ENCODE measurements at regions not wholly inside any gene's neighbourhood (a gene's known extent, or its start where the extent isn't known, plus 50 kb on each side); places are given as distances from the start of the nearest gene placed in this dataset.
"Not testable (repeated sequence)": the region's sequence is repeated elsewhere in the genome, so short reads cannot be mapped to it uniquely, and the experiment has no call there.

DNA sequence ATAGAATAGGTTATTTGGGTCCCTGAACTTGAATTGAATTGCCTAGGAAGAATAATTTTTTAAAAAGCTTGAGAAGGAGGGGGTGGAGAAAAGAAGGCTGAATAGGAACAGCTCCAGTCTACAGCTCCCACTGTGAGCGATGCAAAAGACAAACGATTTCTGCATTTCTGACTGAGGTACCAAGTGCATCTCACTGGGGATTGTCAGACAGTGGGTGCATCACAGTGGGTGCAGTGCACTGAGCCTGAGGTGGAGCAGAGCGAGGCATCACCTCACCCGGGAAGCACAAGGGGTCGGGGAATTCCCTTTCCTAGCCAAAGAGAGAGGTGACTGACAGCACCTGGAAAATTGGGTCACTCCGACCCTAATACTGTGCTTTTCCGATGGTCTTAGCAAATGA lies 782.2 kb upstream of the RGMB start:
- H3K27ac ChIP-seq, result no peak overlapping the region
- H3K9me3 ChIP-seq, result no peaks in the 10 kb centered on the region
- no peak for DNase-seq (ENCODE audit: low spot score)
- ATAC-seq (ENCODE audit: insufficient number of reproducible peaks, low FRiP score, low read depth), result no peak
- H3K4me1 ChIP-seq (ENCODE audit: control insufficient read depth in 1 of 2, low read depth in 2 of 2), result no peaks in the 10 kb centered on the region
- no peaks in the 10 kb centered on the region for H3K27me3 ChIP-seq (replicated peaks; ENCODE audit: insufficient read depth)
- no peak overlapping the region for H3K4me3 ChIP-seq
- TF ChIP-seq, protein P1, sequence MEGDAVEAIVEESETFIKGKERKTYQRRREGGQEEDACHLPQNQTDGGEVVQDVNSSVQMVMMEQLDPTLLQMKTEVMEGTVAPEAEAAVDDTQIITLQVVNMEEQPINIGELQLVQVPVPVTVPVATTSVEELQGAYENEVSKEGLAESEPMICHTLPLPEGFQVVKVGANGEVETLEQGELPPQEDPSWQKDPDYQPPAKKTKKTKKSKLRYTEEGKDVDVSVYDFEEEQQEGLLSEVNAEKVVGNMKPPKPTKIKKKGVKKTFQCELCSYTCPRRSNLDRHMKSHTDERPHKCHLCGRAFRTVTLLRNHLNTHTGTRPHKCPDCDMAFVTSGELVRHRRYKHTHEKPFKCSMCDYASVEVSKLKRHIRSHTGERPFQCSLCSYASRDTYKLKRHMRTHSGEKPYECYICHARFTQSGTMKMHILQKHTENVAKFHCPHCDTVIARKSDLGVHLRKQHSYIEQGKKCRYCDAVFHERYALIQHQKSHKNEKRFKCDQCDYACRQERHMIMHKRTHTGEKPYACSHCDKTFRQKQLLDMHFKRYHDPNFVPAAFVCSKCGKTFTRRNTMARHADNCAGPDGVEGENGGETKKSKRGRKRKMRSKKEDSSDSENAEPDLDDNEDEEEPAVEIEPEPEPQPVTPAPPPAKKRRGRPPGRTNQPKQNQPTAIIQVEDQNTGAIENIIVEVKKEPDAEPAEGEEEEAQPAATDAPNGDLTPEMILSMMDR (IDR thresholded peaks at IDR 0.05), result no peak
- no peaks in the 10 kb centered on the region for H3K36me3 ChIP-seq

DNA sequence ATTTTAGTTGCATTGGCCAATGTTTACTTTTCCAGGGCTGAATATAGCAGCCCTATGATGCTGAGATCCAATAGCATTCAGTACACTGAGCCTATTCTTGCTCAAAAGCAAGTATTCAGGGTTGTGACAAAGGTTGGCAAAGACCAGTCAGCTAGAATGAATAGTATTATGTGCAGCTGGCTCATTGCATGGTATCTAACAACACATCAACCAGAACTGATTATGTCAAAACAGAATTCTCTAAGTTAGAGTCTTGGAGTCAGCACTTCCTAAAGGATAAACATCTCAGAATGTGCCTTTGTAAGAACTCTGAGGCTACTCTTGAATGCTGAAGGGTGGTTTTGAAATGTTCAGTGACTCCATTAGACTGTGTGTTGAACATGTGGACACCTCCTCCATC lies 774.5 kb upstream of the RGMB start:
- TF ChIP-seq, protein P1 (IDR thresholded peaks at IDR 0.05), result no peak
- H3K4me1 ChIP-seq (ENCODE audit: control insufficient read depth in 1 of 2, low read depth in 2 of 2), result no peaks in the 10 kb centered on the region
- no peak for ATAC-seq (ENCODE audit: insufficient number of reproducible peaks, low FRiP score, low read depth)

DNA sequence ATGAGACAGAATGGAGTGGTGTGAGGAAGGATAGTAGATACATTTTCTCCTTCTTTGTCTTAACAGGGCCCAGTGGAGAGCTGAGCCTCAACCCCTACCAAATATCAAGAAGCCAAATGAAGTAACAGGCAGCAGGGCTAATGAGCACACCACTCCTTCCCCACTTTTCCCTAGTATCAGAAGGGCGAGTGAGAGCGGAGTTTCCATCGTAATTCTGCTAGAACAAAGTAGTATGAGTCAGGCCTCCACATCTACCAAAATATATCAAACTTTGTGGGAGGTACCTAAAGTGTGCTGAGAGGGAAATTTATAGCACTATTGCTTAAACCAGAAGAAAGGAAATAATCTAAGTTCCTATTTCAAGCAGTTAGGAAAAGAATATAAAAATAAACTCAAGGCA lies 769.0 kb upstream of the RGMB start:
- Histone ChIP-seq H3K4me3 (no peak overlapping the region), H3K4me1 (ENCODE audit: control insufficient read depth in 1 of 2, low read depth in 2 of 2) (no peaks in the 10 kb centered on the region), H3K27ac (no peak overlapping the region), H3K36me3 (no peaks in the 10 kb centered on the region), H3K9me3 (no peaks in the 10 kb centered on the region), H3K27me3 (replicated peaks; ENCODE audit: insufficient read depth) (no peaks in the 10 kb centered on the region)
- no peak for DNase-seq (ENCODE audit: low spot score)
- ATAC-seq (ENCODE audit: insufficient number of reproducible peaks, low FRiP score, low read depth), result no peak
- TF ChIP-seq, protein P1 (IDR thresholded peaks at IDR 0.05), result no peak

More for the DNA sequence above, 774.5 kb upstream of the RGMB start:
- H3K9me3 ChIP-seq, result no peaks in the 10 kb centered on the region
- H3K27me3 ChIP-seq (replicated peaks; ENCODE audit: insufficient read depth), result no peaks in the 10 kb centered on the region
- no peaks in the 10 kb centered on the region for H3K36me3 ChIP-seq
- DNase-seq (ENCODE audit: low spot score), result no peak
- no peak overlapping the region for H3K4me3 ChIP-seq
- H3K27ac ChIP-seq, result no peak overlapping the region

DNA sequence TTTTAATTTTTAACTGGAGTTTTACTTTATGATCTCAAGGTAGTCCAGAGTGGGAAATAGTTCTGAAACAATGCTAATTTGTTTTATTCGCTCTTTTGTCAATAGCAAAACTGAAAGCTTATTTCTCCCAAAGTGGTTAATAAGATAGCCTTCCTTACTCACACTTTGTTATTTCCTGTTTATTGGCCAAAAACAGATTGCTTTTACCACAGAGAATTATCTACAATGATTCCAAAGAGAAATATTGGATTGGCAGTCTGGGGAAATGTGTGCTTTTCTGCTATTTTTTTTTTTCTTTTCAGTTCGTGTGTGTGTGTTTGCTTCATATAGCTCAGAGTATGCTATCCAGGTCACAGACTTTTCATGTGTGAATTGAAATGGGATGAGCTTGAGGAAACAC lies 756.7 kb upstream of the RGMB start:
- Histone ChIP-seq H3K27ac (no peak overlapping the region), H3K27me3 (replicated peaks; ENCODE audit: insufficient read depth) (no peaks in the 10 kb centered on the region), H3K36me3 (no peaks in the 10 kb centered on the region), H3K4me1 (ENCODE audit: control insufficient read depth in 1 of 2, low read depth in 2 of 2) (no peaks in the 10 kb centered on the region), H3K9me3 (no peaks in the 10 kb centered on the region), H3K4me3 (no peak overlapping the region)
- DNase-seq (ENCODE audit: low spot score) (no peak), ATAC-seq (ENCODE audit: insufficient number of reproducible peaks, low FRiP score, low read depth) (no peak)
- TF ChIP-seq, protein P1 (IDR thresholded peaks at IDR 0.05), result no peak

DNA sequence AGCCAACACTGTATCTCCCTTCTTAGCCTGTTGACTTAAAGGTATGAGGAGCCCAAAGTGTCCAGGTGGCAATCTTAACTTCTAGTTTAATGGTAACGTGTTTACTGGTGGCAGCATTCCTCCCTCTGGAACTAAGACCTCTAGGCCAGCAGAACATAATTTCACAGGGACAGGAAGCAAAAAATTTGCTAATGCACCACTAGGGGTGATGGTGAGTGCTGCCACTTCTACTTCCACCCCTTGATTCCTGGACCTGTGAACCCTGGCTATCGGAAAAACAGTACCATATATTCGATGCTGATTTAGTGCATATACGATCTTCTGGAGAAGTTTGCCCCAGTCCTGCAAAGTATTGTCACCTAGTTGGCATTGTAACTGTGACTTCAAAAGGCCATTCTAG lies 743.2 kb upstream of the RGMB start:
- H3K4me3 ChIP-seq; H3K4me1 ChIP-seq (ENCODE audit: control insufficient read depth in 1 of 2, low read depth in 2 of 2); H3K27me3 ChIP-seq (replicated peaks; ENCODE audit: insufficient read depth); ATAC-seq (ENCODE audit: insufficient number of reproducible peaks, low FRiP score, low read depth); H3K36me3 ChIP-seq; H3K9me3 ChIP-seq; H3K27ac ChIP-seq; DNase-seq (ENCODE audit: low spot score): not testable (repeated sequence)

DNA sequence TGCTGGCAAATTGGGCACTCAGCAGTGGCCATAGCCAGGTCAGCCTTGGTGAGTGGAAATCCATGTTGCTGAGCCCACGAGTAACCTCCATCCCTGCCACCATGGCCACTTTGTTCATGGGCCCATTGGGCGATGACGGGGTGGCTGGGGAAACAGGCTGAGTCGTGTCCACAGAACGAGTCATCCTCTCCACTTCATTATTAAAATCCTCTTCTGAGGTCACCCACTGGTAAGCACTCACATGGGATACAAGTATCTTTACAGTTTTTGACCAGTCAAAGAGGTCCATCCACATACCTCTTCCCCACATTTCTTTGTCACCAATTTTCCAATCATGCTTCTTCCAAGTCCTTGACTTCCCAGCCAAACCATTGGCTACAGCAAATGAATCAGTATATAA lies 742.4 kb upstream of the RGMB start:
- H3K27me3 ChIP-seq (replicated peaks; ENCODE audit: insufficient read depth); DNase-seq (ENCODE audit: low spot score); H3K36me3 ChIP-seq; H3K4me3 ChIP-seq; H3K27ac ChIP-seq; H3K9me3 ChIP-seq; ATAC-seq (ENCODE audit: insufficient number of reproducible peaks, low FRiP score, low read depth); H3K4me1 ChIP-seq (ENCODE audit: control insufficient read depth in 1 of 2, low read depth in 2 of 2): not testable (repeated sequence)

Data from thoracic aorta (tissue), 2 donors.